ENCODE measurements at regions not wholly inside any gene's neighbourhood (a gene's known extent, or its start where the extent isn't known, plus 50 kb on each side); places are given as distances from the start of the nearest gene placed in this dataset.

- DNase-seq (ENCODE audit: low spot score): no peak
These were observed 95.3 kb upstream of the FAM136A start for GRCh38 chr2:70397186-70397585.

- DNase-seq (ENCODE audit: low spot score): no peak
These were observed 94.7 kb upstream of the FAM136A start for GRCh38 chr2:70396612-70397011.

- DNase-seq (ENCODE audit: low spot score): no peak
These were observed 92.0 kb upstream of the FAM136A start for GRCh38 chr2:70393881-70394280.

- DNase-seq (ENCODE audit: low spot score): peak; percentile 31
These were observed 90.1 kb upstream of the FAM136A start for GRCh38 chr2:70391988-70392387.

GRCh38 chr2:70391259-70391658 lies 89.4 kb upstream of the FAM136A start:
- DNase-seq (ENCODE audit: low spot score): no peak

GRCh38 chr2:70388813-70389212 lies 86.9 kb upstream of the FAM136A start:
- no peak for DNase-seq (ENCODE audit: low spot score)

GRCh38 chr2:70388128-70388527 lies 86.3 kb upstream of the FAM136A start:
- no peak for DNase-seq (ENCODE audit: low spot score)

GRCh38 chr2:70385966-70386595 lies 84.2 kb upstream of the FAM136A start:
- DNase-seq (ENCODE audit: low spot score): peak; percentile 73

GRCh38 chr2:70385204-70385603 lies 83.3 kb upstream of the FAM136A start:
- DNase-seq (ENCODE audit: low spot score): no peak

- peak; percentile 76 for DNase-seq (ENCODE audit: low spot score)
These were observed 80.0 kb upstream of the FAM136A start for GRCh38 chr2:70381821-70382220.

- no peak for DNase-seq (ENCODE audit: low spot score)
These were observed 79.4 kb upstream of the FAM136A start for GRCh38 chr2:70381235-70381634.

GRCh38 chr2:70380621-70381020 lies 78.8 kb upstream of the FAM136A start:
- no peak for DNase-seq (ENCODE audit: low spot score)

- DNase-seq (ENCODE audit: low spot score): no peak
These were observed 72.7 kb upstream of the FAM136A start for GRCh38 chr2:70374616-70375015.

- DNase-seq (ENCODE audit: low spot score): peak; percentile 84
These were observed 69.9 kb upstream of the FAM136A start for GRCh38 chr2:70371753-70372152.

GRCh38 chr2:70369082-70369481 lies 67.2 kb upstream of the FAM136A start:
- no peak for DNase-seq (ENCODE audit: low spot score)

GRCh38 chr2:70368545-70368944 lies 66.7 kb upstream of the FAM136A start:
- no peak for DNase-seq (ENCODE audit: low spot score)

- peak; percentile 31 for DNase-seq (ENCODE audit: low spot score)
These were observed 66.0 kb upstream of the FAM136A start for GRCh38 chr2:70367722-70368323.

GRCh38 chr2:70362661-70363060 lies 60.8 kb upstream of the FAM136A start:
- DNase-seq (ENCODE audit: low spot score): no peak

- DNase-seq (ENCODE audit: low spot score): no peak
These were observed 58.9 kb upstream of the FAM136A start for GRCh38 chr2:70360661-70361270.

- peak; percentile 78 for DNase-seq (ENCODE audit: low spot score)
These were observed 55.8 kb upstream of the FAM136A start for GRCh38 chr2:70357684-70358071.

GRCh38 chr2:70356941-70357683 lies 55.2 kb upstream of the FAM136A start:
- peak; percentile 25 for DNase-seq (ENCODE audit: low spot score)

- peak; percentile 58 for DNase-seq (ENCODE audit: low spot score)
These were observed 52.5 kb upstream of the FAM136A start for GRCh38 chr2:70354264-70354949.

Data from AG08395 (cell line).